GM18858 (cell line): ENCODE measurements at regions not wholly inside any gene's neighbourhood (a gene's known extent, or its start where the extent isn't known, plus 50 kb on each side); places are given as distances from the start of the nearest gene placed in this dataset.
"Not testable (repeated sequence)": the region's sequence is repeated elsewhere in the genome, so short reads cannot be mapped to it uniquely, and the experiment has no call there.

ENCODE experiments used
- ATAC-seq: cut with Tn5 transposase; IDR thresholded peaks from one replicate; pipeline ENCODE4 v1.9.1; 2021; ENCODE audit not compliant: unreplicated experiment

GRCh38 chr5:105885266-105885665 lies 1785.5 kb downstream of the EFNA5 start:
- ATAC-seq, result no peak

- ATAC-seq, result no peak
Measured at GRCh38 chr5:105882956-105883481, 1787.7 kb downstream of the EFNA5 start.

- ATAC-seq, result no peak
Measured at GRCh38 chr5:105878402-105878801, 1792.3 kb downstream of the EFNA5 start.

- no peak for ATAC-seq
Measured at GRCh38 chr5:105877592-105877991, 1793.1 kb downstream of the EFNA5 start.

- ATAC-seq, result no peak
Measured at GRCh38 chr5:105874316-105874715, 1796.4 kb downstream of the EFNA5 start.

- no peak for ATAC-seq
Measured at GRCh38 chr5:105872569-105873270, 1798.0 kb downstream of the EFNA5 start.

- ATAC-seq, result no peak
Measured at GRCh38 chr5:105868038-105868780, 1802.5 kb downstream of the EFNA5 start.

- no peak for ATAC-seq
Measured at GRCh38 chr5:105865834-105866233, 1804.9 kb downstream of the EFNA5 start.

- not testable (repeated sequence) for ATAC-seq
Measured at GRCh38 chr5:105859350-105859749, 1811.4 kb downstream of the EFNA5 start.

GRCh38 chr5:105849701-105850100 lies 1821.0 kb downstream of the EFNA5 start:
- no peak for ATAC-seq

- ATAC-seq, result no peak
Measured at GRCh38 chr5:105840800-105841199, 1829.9 kb downstream of the EFNA5 start.

GRCh38 chr5:105836887-105837286 lies 1833.8 kb downstream of the EFNA5 start:
- ATAC-seq, result no peak

- ATAC-seq, result no peak
Measured at GRCh38 chr5:105836268-105836667, 1834.5 kb downstream of the EFNA5 start.

GRCh38 chr5:105828821-105829220 lies 1841.9 kb downstream of the EFNA5 start:
- no peak for ATAC-seq

GRCh38 chr5:105821800-105822199 lies 1848.9 kb downstream of the EFNA5 start:
- no peak for ATAC-seq

GRCh38 chr5:105817914-105818313 lies 1852.8 kb downstream of the EFNA5 start:
- no peak for ATAC-seq

GRCh38 chr5:105817416-105817815 lies 1853.3 kb downstream of the EFNA5 start:
- no peak for ATAC-seq

- no peak for ATAC-seq
Measured at GRCh38 chr5:105816961-105817360, 1853.8 kb downstream of the EFNA5 start.

GRCh38 chr5:105812304-105812703 lies 1858.4 kb downstream of the EFNA5 start:
- ATAC-seq, result no peak

- no peak for ATAC-seq
Measured at GRCh38 chr5:105807951-105808350, 1862.8 kb downstream of the EFNA5 start.

GRCh38 chr5:105807290-105807689 lies 1863.4 kb downstream of the EFNA5 start:
- no peak for ATAC-seq

GRCh38 chr5:105806596-105806995 lies 1864.1 kb downstream of the EFNA5 start:
- ATAC-seq, result no peak
